Transverse colon (tissue), 4 donors: ENCODE measurements at regions not wholly inside any gene's neighbourhood (a gene's known extent, or its start where the extent isn't known, plus 50 kb on each side); places are given as distances from the start of the nearest gene placed in this dataset.

ENCODE experiments used
- POLR2AphosphoS5 ChIP-seq, 3 donors: sonication (generic); formaldehyde crosslinking; IDR thresholded peaks; one replicate each; pipeline ENCODE4 v1.6.1; 2016; ENCODE audit warnings: antibody characterized with exemption in 3 of 3
- TF ChIP-seq, protein P1 (sequence below), 5 experiments: fragments of 200-600 bp in 3 of 5; fragments of 450-650 bp in 2 of 5; sonication (generic) in 3 of 5; IDR thresholded peaks; 1 replicate in 2 of 5; 2 replicates in 3 of 5; pipeline ENCODE4 v1.5.1; 2016 to 2017; ENCODE audit warnings: antibody characterized with exemption in 5 of 5, inconsistent platforms in 3 of 5, mild to moderate bottlenecking in 2 of 5, moderate library complexity in 1 of 5

DNA sequence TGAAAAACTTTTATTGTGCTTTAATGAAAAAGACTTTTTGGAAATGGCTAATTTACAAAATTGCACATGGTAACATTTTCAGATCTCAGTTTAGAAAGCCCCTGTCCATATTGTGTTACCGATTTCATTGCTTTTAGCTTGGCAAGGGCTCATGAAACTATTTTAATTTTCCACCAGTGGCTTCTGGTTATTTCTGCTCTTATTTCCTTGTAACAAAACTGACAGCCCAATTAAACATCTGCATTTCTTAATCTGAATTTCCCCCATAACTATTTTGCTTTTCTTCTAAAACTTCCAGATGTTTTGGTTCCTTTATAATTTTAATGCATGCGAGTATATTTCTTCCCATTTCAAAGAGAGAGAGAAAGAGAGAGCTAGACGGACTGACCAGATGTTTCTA, 264.8 kb downstream of the PTPRC start:
- TF ChIP-seq, protein P1, sequence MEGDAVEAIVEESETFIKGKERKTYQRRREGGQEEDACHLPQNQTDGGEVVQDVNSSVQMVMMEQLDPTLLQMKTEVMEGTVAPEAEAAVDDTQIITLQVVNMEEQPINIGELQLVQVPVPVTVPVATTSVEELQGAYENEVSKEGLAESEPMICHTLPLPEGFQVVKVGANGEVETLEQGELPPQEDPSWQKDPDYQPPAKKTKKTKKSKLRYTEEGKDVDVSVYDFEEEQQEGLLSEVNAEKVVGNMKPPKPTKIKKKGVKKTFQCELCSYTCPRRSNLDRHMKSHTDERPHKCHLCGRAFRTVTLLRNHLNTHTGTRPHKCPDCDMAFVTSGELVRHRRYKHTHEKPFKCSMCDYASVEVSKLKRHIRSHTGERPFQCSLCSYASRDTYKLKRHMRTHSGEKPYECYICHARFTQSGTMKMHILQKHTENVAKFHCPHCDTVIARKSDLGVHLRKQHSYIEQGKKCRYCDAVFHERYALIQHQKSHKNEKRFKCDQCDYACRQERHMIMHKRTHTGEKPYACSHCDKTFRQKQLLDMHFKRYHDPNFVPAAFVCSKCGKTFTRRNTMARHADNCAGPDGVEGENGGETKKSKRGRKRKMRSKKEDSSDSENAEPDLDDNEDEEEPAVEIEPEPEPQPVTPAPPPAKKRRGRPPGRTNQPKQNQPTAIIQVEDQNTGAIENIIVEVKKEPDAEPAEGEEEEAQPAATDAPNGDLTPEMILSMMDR (IDR thresholded peaks at IDR 0.05) = no peak
- no peak for TF ChIP-seq POLR2AphosphoS5 (IDR thresholded peaks at IDR 0.05)
